Panc1 (cell line): ENCODE measurements at regions not wholly inside any gene's neighbourhood (a gene's known extent, or its start where the extent isn't known, plus 50 kb on each side); places are given as distances from the start of the nearest gene placed in this dataset.
A peak's percentile ranks its signal among the peaks of the same experiment; 100 is the strongest.

Experiments
- ATAC-seq: fragments of 200-7000 bp; cut with Tn5 transposase; 2 replicates; pipeline ENCODE4 v1.9.1; 2020; ENCODE audit warnings: mild to moderate bottlenecking, moderate library complexity
- BruUV-seq: library from RNA; stranded (reverse); fragments of 400-500 nt; replicated peaks from 2 replicates; lab custom pipeline; 2021; lab: Mats Ljungman, UMichigan
- CTCF ChIA-PET: fragments of 300-600 bp; sonication (Branson Sonifier 250); formaldehyde crosslinking; loops from one replicate; lab custom pipeline; 2022; ENCODE audit warnings: antibody characterized with exemption; lab: Charles Lee
- POLR2A ChIA-PET: fragments of 300-600 bp; sonication (Branson Sonifier 250); formaldehyde crosslinking; loops from one replicate; lab custom pipeline; 2022; ENCODE audit warnings: antibody characterized with exemption; lab: Charles Lee
- DNase-seq: peaks from one replicate; pipeline ENCODE4 v3.0.0-alpha.2; 2010; ENCODE audit warnings: low read depth, low spot score
- H3K27ac ChIP-seq: 2 replicates; pipeline ENCODE4 v1.5.1; 2011; ENCODE audit warnings: mild to moderate bottlenecking, low read length, inconsistent platforms
- H3K27me3 ChIP-seq: fragments of 200-500 bp; sonication (Bioruptor generic); 2 replicates; pipeline ENCODE4 v1.6.0; 2014; ENCODE audit warnings: low read length, inconsistent platforms; ENCODE audit not compliant: control insufficient read depth, insufficient read depth
- H3K36me3 ChIP-seq: fragments of 200-500 bp; sonication (Bioruptor generic); 2 replicates; pipeline ENCODE4 v1.5.1; 2014; ENCODE audit warnings: inconsistent platforms, mild to moderate bottlenecking, low read length, moderate library complexity; ENCODE audit not compliant: control insufficient read depth, insufficient read depth
- H3K4me1 ChIP-seq: 2 replicates; pipeline ENCODE4 v1.5.1; 2011; ENCODE audit warnings: inconsistent platforms, mild to moderate bottlenecking, low read length, moderate library complexity; ENCODE audit not compliant: control insufficient read depth, insufficient read depth
- H3K4me3 ChIP-seq, 2 experiments: 2 replicates each; pipeline ENCODE4 v1.5.1; 2011 to 2012; ENCODE audit warnings: low read depth in 2 of 2, low read length in 2 of 2, mild to moderate bottlenecking in 2 of 2, inconsistent platforms in 1 of 2, moderate library complexity in 1 of 2
- H3K9me3 ChIP-seq: fragments of 200-500 bp; sonication (Bioruptor generic); 2 replicates; pipeline ENCODE4 v1.5.1; 2014; ENCODE audit warnings: low read depth, mild to moderate bottlenecking, inconsistent platforms, low read length, moderate library complexity; ENCODE audit not compliant: control insufficient read depth, insufficient read depth
- CTCF ChIP-seq: fragments of 450-650 bp; IDR thresholded peaks from 2 replicates; pipeline ENCODE4 v1.5.1; 2017; ENCODE audit warnings: mild to moderate bottlenecking
- POLR2AphosphoS5 ChIP-seq: IDR thresholded peaks from 2 replicates; pipeline ENCODE4 v1.6.1; 2012; ENCODE audit warnings: mild to moderate bottlenecking, low read depth, low read length, moderate library complexity
- SIN3A ChIP-seq: IDR thresholded peaks from 2 replicates; pipeline ENCODE4 v1.6.1; 2012; ENCODE audit warnings: low read depth, mild to moderate bottlenecking, low read length, moderate library complexity, borderline replicate concordance; ENCODE audit not compliant: insufficient read depth
- TCF7L2 ChIP-seq: IDR thresholded peaks from 2 replicates; pipeline ENCODE4 v1.6.1; 2011; ENCODE audit warnings: mild to moderate bottlenecking, low read depth, low read length, inconsistent platforms
- in situ Hi-C: cut with HindIII; loops from 2 replicates; pipeline ENCODE4 v1.10.0; 2016; ENCODE audit warnings: low sequenced_read_pairs, low pct_unique_long_range_greater_than_20kb
- intact Hi-C: fragments of 100-400 bp; cut with micrococcal nuclease; formaldehyde crosslinking; loops from one replicate; pipeline ENCODE4 v1.10.0; 2022; ENCODE audit not compliant: unreplicated experiment
- TF ChIP-seq, protein P1 (sequence below), 2 experiments: IDR thresholded peaks; 2 replicates each; pipeline ENCODE4 v1.6.1; 2011 to 2012; ENCODE audit warnings: low read depth in 2 of 2, control low read depth in 1 of 2, low read length in 1 of 2, mild to moderate bottlenecking in 1 of 2, moderate library complexity in 1 of 2; ENCODE audit not compliant: insufficient read depth in 1 of 2

GRCh38 chr15:70528270-70528706, 235.1 kb downstream of the UACA start:
- ATAC-seq (peak; percentile 41; the same call in 1 of the 2 replicates), DNase-seq (no peak)
- Histone ChIP-seq H3K27ac (0 out of 2 replicates have a peak overlapping the region, but pooled peaks have one; percentile 5), H3K27me3 (no peaks in the 10 kb centered on the region), H3K4me3 (no peak overlapping the region), H3K9me3 (no peaks in the 10 kb centered on the region), H3K36me3 (no peaks in the 10 kb centered on the region), H3K4me1 (peaks cover 39% of the 10 kb centered on the region)
- in situ Hi-C loops, result no loop called here
- CTCF ChIA-PET, result interaction anchor here (0.6 to 0.7 kb wide), 2 partner anchors 54 to 70 kb away, joined by 5 read pairs; no protein-coding TSS in a partner anchor
- TF ChIP-seq SIN3A (no peak), POLR2AphosphoS5 (no peak), CTCF (no peak), TCF7L2 (peak; percentile 92)
- POLR2A ChIA-PET, result interaction anchor here (0.7 kb wide), 1 partner anchor 51 kb away, joined by 9 read pairs; no protein-coding TSS in a partner anchor
- BruUV-seq, result no TSS peak
- intact Hi-C loops, result no loop called here

GRCh38 chr15:70526974-70527325, 236.4 kb downstream of the UACA start:
- ChIA-PET CTCF (interaction anchor here (1.1 kb wide), 1 partner anchor 42 kb away, joined by 4 read pairs; no protein-coding TSS in a partner anchor), POLR2A (interaction anchor here (0.9 kb wide), 1 partner anchor 36 kb away, joined by 4 read pairs; no protein-coding TSS in a partner anchor)
- H3K27ac ChIP-seq, result peak overlapping the region; percentile 68

More at GRCh38 chr15:70526974-70527325, 236.4 kb downstream of the UACA start:
- Histone ChIP-seq H3K4me1 (peaks cover 39% of the 10 kb centered on the region), H3K9me3 (no peaks in the 10 kb centered on the region), H3K4me3 (peak overlapping the region in 1 of 2 experiments; percentile 28; a peak in 2 of 4 replicates), H3K36me3 (no peaks in the 10 kb centered on the region), H3K27me3 (no peaks in the 10 kb centered on the region)
- TF ChIP-seq, protein P1, sequence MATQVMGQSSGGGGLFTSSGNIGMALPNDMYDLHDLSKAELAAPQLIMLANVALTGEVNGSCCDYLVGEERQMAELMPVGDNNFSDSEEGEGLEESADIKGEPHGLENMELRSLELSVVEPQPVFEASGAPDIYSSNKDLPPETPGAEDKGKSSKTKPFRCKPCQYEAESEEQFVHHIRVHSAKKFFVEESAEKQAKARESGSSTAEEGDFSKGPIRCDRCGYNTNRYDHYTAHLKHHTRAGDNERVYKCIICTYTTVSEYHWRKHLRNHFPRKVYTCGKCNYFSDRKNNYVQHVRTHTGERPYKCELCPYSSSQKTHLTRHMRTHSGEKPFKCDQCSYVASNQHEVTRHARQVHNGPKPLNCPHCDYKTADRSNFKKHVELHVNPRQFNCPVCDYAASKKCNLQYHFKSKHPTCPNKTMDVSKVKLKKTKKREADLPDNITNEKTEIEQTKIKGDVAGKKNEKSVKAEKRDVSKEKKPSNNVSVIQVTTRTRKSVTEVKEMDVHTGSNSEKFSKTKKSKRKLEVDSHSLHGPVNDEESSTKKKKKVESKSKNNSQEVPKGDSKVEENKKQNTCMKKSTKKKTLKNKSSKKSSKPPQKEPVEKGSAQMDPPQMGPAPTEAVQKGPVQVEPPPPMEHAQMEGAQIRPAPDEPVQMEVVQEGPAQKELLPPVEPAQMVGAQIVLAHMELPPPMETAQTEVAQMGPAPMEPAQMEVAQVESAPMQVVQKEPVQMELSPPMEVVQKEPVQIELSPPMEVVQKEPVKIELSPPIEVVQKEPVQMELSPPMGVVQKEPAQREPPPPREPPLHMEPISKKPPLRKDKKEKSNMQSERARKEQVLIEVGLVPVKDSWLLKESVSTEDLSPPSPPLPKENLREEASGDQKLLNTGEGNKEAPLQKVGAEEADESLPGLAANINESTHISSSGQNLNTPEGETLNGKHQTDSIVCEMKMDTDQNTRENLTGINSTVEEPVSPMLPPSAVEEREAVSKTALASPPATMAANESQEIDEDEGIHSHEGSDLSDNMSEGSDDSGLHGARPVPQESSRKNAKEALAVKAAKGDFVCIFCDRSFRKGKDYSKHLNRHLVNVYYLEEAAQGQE (IDR thresholded peaks at IDR 0.05; ENCODE audit: insufficient read depth in 1 of 2, low read depth in 2 of 2, low read length in 1 of 2), result no peak
- no peak for TF ChIP-seq TCF7L2
- no peak for TF ChIP-seq CTCF
- no peak for TF ChIP-seq POLR2AphosphoS5
- no peak for TF ChIP-seq SIN3A
- intact Hi-C loops (no loop called here), in situ Hi-C loops (no loop called here)
- BruUV-seq, result no TSS peak
- ATAC-seq (no peak), DNase-seq (no peak)
